Astrocyte of the cerebellum (primary cell): ENCODE measurements at regions not wholly inside any gene's neighbourhood (a gene's known extent, or its start where the extent isn't known, plus 50 kb on each side); places are given as distances from the start of the nearest gene placed in this dataset.

Experiments
- DNase-seq: peaks from one replicate; pipeline ENCODE4 v3.0.0-alpha.2; 2011; ENCODE audit warnings: low read depth
- H3K4me3 ChIP-seq: 2 replicates; pipeline ENCODE4 v1.5.1; 2011; ENCODE audit warnings: mild to moderate bottlenecking, low read depth, low read length, moderate library complexity
- CTCF ChIP-seq: IDR thresholded peaks from 2 replicates; pipeline ENCODE4 v1.5.1; 2012; ENCODE audit warnings: low read length, low read depth, moderate library complexity, mild to moderate bottlenecking; ENCODE audit errors: missing control alignments
- in situ Hi-C: cut with HindIII; loops from 2 replicates; pipeline ENCODE4 v1.10.0; 2017; ENCODE audit warnings: low sequenced_read_pairs

- TF ChIP-seq CTCF = no peak
- no peak for DNase-seq
These were observed 380.8 kb downstream of the SPATA31D1 start for GRCh38 chr9:82369251-82369945.

GRCh38 chr9:82375041-82375440 lies 386.5 kb downstream of the SPATA31D1 start:
- TF ChIP-seq CTCF = no peak
- no peak overlapping the region for H3K4me3 ChIP-seq
- in situ Hi-C loops = no loop called here
- no peak for DNase-seq

More at GRCh38 chr9:82369251-82369945, 380.8 kb downstream of the SPATA31D1 start:
- H3K4me3 ChIP-seq = no peak overlapping the region
- in situ Hi-C loops = no loop called here

GRCh38 chr9:82376677-82377232 lies 388.2 kb downstream of the SPATA31D1 start:
- DNase-seq = no peak
- in situ Hi-C loops = no loop called here

GRCh38 chr9:82382887-82383616 lies 394.5 kb downstream of the SPATA31D1 start:
- TF ChIP-seq CTCF = no peak
- H3K4me3 ChIP-seq = no peak overlapping the region
- in situ Hi-C loops = no loop called here
- DNase-seq = peak; percentile 15

More at GRCh38 chr9:82376677-82377232, 388.2 kb downstream of the SPATA31D1 start:
- H3K4me3 ChIP-seq = no peak overlapping the region
- TF ChIP-seq CTCF = no peak

GRCh38 chr9:82385633-82386032 lies 397.1 kb downstream of the SPATA31D1 start:
- no peak for TF ChIP-seq CTCF
- in situ Hi-C loops = no loop called here
- H3K4me3 ChIP-seq = no peak overlapping the region
- DNase-seq = no peak

GRCh38 chr9:82397534-82397933 lies 409.0 kb downstream of the SPATA31D1 start:
- H3K4me3 ChIP-seq = no peak overlapping the region
- DNase-seq = no peak
- in situ Hi-C loops = no loop called here
- TF ChIP-seq CTCF = no peak
